GM12864 (cell line): ENCODE measurements at regions not wholly inside any gene's neighbourhood (a gene's known extent, or its start where the extent isn't known, plus 50 kb on each side); places are given as distances from the start of the nearest gene placed in this dataset.

Source experiments
- DNase-seq: peaks from one replicate; pipeline ENCODE4 v3.0.0-alpha.2; 2011; ENCODE audit warnings: low read depth
- H3K4me3 ChIP-seq: 2 replicates; pipeline ENCODE4 v1.5.1; 2011; ENCODE audit warnings: mild to moderate bottlenecking, low read depth, low read length, control low read depth
- TF ChIP-seq, protein P1 (sequence below): IDR thresholded peaks from 2 replicates; pipeline ENCODE4 v1.5.1; 2011; ENCODE audit warnings: low read depth, mild to moderate bottlenecking, moderate library complexity, low read length, control low read depth, inconsistent platforms; ENCODE audit errors: missing control alignments

- H3K4me3 ChIP-seq: no peak overlapping the region
- no peak for DNase-seq
- TF ChIP-seq, protein P1, sequence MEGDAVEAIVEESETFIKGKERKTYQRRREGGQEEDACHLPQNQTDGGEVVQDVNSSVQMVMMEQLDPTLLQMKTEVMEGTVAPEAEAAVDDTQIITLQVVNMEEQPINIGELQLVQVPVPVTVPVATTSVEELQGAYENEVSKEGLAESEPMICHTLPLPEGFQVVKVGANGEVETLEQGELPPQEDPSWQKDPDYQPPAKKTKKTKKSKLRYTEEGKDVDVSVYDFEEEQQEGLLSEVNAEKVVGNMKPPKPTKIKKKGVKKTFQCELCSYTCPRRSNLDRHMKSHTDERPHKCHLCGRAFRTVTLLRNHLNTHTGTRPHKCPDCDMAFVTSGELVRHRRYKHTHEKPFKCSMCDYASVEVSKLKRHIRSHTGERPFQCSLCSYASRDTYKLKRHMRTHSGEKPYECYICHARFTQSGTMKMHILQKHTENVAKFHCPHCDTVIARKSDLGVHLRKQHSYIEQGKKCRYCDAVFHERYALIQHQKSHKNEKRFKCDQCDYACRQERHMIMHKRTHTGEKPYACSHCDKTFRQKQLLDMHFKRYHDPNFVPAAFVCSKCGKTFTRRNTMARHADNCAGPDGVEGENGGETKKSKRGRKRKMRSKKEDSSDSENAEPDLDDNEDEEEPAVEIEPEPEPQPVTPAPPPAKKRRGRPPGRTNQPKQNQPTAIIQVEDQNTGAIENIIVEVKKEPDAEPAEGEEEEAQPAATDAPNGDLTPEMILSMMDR: no peak
Observed at GRCh38 chr2:175525975-175526374, 344.5 kb upstream of the ATP5MC3 start.

GRCh38 chr2:175523001-175523400, 341.5 kb upstream of the ATP5MC3 start:
- H3K4me3 ChIP-seq: no peak overlapping the region
- no peak for DNase-seq
- TF ChIP-seq, protein P1: no peak

GRCh38 chr2:175518206-175518605, 336.7 kb upstream of the ATP5MC3 start:
- no peak overlapping the region for H3K4me3 ChIP-seq
- TF ChIP-seq, protein P1: no peak
- DNase-seq: no peak

DNA sequence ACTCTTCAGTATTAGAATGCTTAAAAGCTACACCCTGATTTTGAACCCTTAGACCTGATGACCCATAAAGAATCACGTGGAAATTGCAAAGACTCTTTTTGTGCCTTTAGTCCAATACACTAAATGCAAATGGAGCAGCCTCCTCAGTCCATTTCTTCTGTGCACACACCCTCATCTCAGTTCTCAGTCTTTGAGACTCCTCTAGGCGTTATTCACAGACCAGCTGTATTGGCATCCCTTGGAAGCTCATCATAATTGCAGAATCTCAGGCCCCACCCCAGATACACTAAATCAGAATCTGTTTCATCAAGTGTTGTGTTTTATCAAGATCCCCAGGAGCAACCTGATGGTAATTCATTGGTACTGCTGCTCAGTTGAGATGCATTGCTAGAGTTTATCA, 335.0 kb upstream of the ATP5MC3 start:
- TF ChIP-seq, protein P1: no peak
- no peak for DNase-seq
- no peak overlapping the region for H3K4me3 ChIP-seq

- no peak overlapping the region for H3K4me3 ChIP-seq
- TF ChIP-seq, protein P1: no peak
- no peak for DNase-seq
Observed at GRCh38 chr2:175500255-175500654, 318.7 kb upstream of the ATP5MC3 start.

DNA sequence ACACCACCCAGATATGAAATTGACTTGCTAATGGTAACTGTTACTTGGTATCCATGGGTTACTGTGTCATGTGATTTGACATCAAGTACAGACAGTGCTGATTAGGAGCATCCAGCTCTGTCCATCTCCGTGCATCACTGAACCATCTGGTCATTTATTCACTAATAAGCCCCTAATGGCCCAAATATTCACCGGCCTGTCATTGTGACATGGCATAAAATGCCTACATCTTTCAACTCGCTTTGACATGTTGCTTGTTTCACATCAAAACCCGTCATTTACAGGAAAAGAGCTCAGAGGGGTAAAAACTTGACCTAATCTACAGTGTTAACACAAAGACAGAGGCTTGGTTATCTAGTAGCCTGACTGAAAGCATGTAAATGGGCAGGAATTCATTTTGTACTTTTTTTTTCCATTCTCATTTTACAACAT, 308.9 kb upstream of the ATP5MC3 start:
- no peak for DNase-seq
- no peak overlapping the region for H3K4me3 ChIP-seq
- TF ChIP-seq, protein P1: no peak

- TF ChIP-seq, protein P1: no peak
- DNase-seq: no peak
- H3K4me3 ChIP-seq: no peak overlapping the region
Observed at GRCh38 chr2:175478096-175478768, 296.7 kb upstream of the ATP5MC3 start.
